ENCODE measurements at regions not wholly inside any gene's neighbourhood (a gene's known extent, or its start where the extent isn't known, plus 50 kb on each side); places are given as distances from the start of the nearest gene placed in this dataset.

DNA sequence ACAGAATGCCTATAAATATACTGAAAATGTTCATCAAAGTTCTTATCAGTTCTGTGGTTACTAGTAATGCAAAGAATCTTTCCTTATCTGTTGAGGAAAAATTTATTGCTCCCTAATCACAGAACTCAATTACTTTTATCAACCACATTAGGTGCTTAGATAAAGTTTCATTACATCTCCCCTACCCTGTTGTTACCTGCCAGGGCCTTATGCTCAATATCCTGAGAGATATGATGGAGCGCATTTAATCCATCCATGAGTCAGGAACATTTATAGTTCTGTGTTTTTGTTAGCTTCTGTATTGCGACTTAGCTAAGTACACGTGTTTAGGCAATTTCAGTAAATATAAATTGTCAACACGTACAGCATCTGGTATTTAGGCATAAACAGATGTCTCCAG lies 164.3 kb upstream of the ST8SIA4 start:
- TF ChIP-seq EP300 (conservative IDR thresholded peaks at IDR 0.05; ENCODE audit: poor library complexity, severe bottlenecking), result no peak
- TF ChIP-seq RAD21 (conservative IDR thresholded peaks at IDR 0.05), result no peak
- TF ChIP-seq POLR2AphosphoS5 (IDR thresholded peaks at IDR 0.05), result no peak
- TF ChIP-seq, protein P1, sequence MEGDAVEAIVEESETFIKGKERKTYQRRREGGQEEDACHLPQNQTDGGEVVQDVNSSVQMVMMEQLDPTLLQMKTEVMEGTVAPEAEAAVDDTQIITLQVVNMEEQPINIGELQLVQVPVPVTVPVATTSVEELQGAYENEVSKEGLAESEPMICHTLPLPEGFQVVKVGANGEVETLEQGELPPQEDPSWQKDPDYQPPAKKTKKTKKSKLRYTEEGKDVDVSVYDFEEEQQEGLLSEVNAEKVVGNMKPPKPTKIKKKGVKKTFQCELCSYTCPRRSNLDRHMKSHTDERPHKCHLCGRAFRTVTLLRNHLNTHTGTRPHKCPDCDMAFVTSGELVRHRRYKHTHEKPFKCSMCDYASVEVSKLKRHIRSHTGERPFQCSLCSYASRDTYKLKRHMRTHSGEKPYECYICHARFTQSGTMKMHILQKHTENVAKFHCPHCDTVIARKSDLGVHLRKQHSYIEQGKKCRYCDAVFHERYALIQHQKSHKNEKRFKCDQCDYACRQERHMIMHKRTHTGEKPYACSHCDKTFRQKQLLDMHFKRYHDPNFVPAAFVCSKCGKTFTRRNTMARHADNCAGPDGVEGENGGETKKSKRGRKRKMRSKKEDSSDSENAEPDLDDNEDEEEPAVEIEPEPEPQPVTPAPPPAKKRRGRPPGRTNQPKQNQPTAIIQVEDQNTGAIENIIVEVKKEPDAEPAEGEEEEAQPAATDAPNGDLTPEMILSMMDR (IDR thresholded peaks at IDR 0.05; ENCODE audit: poor library complexity, severe bottlenecking), result no peak
